HepG2 (cell line): ENCODE measurements at regions not wholly inside any gene's neighbourhood (a gene's known extent, or its start where the extent isn't known, plus 50 kb on each side); places are given as distances from the start of the nearest gene placed in this dataset.

Experiments used
- ATF6 ChIP-seq: sonication (generic); formaldehyde crosslinking; conservative IDR thresholded peaks from 2 replicates; pipeline ENCODE4 v1.4.0; 2020; ENCODE audit warnings: missing genetic modification reagents
- HNF1A ChIP-seq, 2 experiments: sonication (generic) in 1 of 2; formaldehyde crosslinking in 1 of 2; IDR thresholded peaks; 2 replicates each; pipeline versions ENCODE4 v1.4.0 to v1.6.1; 2016 to 2020; ENCODE audit warnings: borderline replicate concordance in 1 of 2, low read depth in 1 of 2, mild to moderate bottlenecking in 1 of 2, missing genetic modification reagents in 1 of 2
- MTERF4 ChIP-seq: sonication (generic); formaldehyde crosslinking; IDR thresholded peaks from 2 replicates; pipeline ENCODE4 v1.8.0; 2023; ENCODE audit warnings: mild to moderate bottlenecking, missing genetic modification reagents
- RFX3 ChIP-seq: IDR thresholded peaks from 2 replicates; pipeline ENCODE4 v1.6.1; 2016; ENCODE audit warnings: missing biosample characterization, missing genetic modification reagents
- ZNF282 ChIP-seq: fragments of 450-650 bp; IDR thresholded peaks from 2 replicates; pipeline ENCODE4 v1.6.1; 2018; ENCODE audit not compliant: partially characterized antibody
- ZNF333 ChIP-seq: sonication (generic); formaldehyde crosslinking; IDR thresholded peaks from 2 replicates; pipeline ENCODE4 v1.4.0; 2020; ENCODE audit warnings: mild to moderate bottlenecking, missing genetic modification reagents, borderline replicate concordance
- ZNF761 ChIP-seq: sonication (generic); formaldehyde crosslinking; conservative IDR thresholded peaks from 2 replicates; pipeline ENCODE4 v1.4.0; 2020; ENCODE audit warnings: mild to moderate bottlenecking, missing genetic modification reagents
- ZNF788 ChIP-seq: sonication (generic); formaldehyde crosslinking; IDR thresholded peaks from 2 replicates; pipeline ENCODE4 v1.5.0; 2020; ENCODE audit warnings: mild to moderate bottlenecking, missing genetic modification reagents, borderline replicate concordance

GRCh38 chr19:33953592-33953991 is 156.9 kb downstream of the KCTD15 start (continued):
- no peak for TF ChIP-seq ATF6
- TF ChIP-seq HNF1A (IDR thresholded peaks at IDR 0.05; ENCODE audit: low read depth), result no peak
- TF ChIP-seq HNF1A (CRISPR knock-in tag; IDR thresholded peaks at IDR 0.05; ENCODE audit: borderline replicate concordance), result no peak
- no peak for TF ChIP-seq MTERF4 (CRISPR knock-in tag)
- TF ChIP-seq ZNF761 (CRISPR knock-in tag), result no peak
- TF ChIP-seq RFX3, result no peak
- TF ChIP-seq ZNF333 (CRISPR knock-in tag), result no peak
- no peak for TF ChIP-seq ZNF788 (CRISPR knock-in tag)
- no peak for TF ChIP-seq ZNF282
